ENCODE measurements at regions not wholly inside any gene's neighbourhood (a gene's known extent, or its start where the extent isn't known, plus 50 kb on each side); places are given as distances from the start of the nearest gene placed in this dataset.

DNA sequence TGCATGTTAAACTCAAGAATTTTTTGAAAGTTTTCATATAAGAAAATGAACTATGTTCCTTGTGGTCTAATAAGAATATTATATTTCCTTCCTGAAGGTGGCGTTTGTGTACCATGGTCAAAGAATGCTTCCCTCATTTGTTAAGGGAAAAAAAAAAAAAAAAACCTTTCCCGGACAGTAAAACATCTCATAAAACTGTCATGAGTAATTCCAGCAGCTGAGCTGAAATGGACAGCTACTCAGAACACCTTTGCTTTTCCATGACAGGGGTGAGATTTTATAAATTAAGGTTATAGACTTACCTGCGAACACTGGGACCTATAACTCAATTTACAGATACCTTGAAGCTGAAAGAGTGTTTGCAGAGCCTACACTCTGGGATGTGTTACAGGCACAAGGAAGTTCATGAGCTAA, 113.2 kb upstream of the RANBP3L start:
- no TSS peak for BruUV-seq (replicated peaks)
- intact Hi-C loops (cut with micrococcal nuclease; ENCODE audit: unreplicated experiment) = loop anchor here (1.0 to 5.0 kb wide), 4 partner anchors 42 to 278 kb away; partner anchors contain the start of gene SLC1A3
- peak; percentile 9 for DNase-seq
- CTCF ChIA-PET = interaction anchor here (0.6 to 1.5 kb wide), 9 partner anchors 11 to 281 kb away, joined by 3 to 8 read pairs (median 4); no protein-coding TSS in a partner anchor
- TF ChIP-seq, protein P1, sequence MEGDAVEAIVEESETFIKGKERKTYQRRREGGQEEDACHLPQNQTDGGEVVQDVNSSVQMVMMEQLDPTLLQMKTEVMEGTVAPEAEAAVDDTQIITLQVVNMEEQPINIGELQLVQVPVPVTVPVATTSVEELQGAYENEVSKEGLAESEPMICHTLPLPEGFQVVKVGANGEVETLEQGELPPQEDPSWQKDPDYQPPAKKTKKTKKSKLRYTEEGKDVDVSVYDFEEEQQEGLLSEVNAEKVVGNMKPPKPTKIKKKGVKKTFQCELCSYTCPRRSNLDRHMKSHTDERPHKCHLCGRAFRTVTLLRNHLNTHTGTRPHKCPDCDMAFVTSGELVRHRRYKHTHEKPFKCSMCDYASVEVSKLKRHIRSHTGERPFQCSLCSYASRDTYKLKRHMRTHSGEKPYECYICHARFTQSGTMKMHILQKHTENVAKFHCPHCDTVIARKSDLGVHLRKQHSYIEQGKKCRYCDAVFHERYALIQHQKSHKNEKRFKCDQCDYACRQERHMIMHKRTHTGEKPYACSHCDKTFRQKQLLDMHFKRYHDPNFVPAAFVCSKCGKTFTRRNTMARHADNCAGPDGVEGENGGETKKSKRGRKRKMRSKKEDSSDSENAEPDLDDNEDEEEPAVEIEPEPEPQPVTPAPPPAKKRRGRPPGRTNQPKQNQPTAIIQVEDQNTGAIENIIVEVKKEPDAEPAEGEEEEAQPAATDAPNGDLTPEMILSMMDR (IDR thresholded peaks at IDR 0.05; ENCODE audit: unreplicated experiment) = no peak
- peaks cover 21% of the 10 kb centered on the region for H3K27me3 Mint-ChIP-seq (ENCODE audit: unreplicated experiment)
- no peak overlapping the region for H3K27ac Mint-ChIP-seq (ENCODE audit: unreplicated experiment)
- H3K9me3 Mint-ChIP-seq (ENCODE audit: low read depth, unreplicated experiment) = no peaks in the 10 kb centered on the region
- no peak overlapping the region for H3K4me3 Mint-ChIP-seq (ENCODE audit: low read depth, unreplicated experiment)
- no peaks in the 10 kb centered on the region for H3K36me3 Mint-ChIP-seq (ENCODE audit: insufficient read depth, unreplicated experiment)
- H3K4me1 Mint-ChIP-seq (ENCODE audit: low read depth, unreplicated experiment) = peaks cover 8% of the 10 kb centered on the region

DNA sequence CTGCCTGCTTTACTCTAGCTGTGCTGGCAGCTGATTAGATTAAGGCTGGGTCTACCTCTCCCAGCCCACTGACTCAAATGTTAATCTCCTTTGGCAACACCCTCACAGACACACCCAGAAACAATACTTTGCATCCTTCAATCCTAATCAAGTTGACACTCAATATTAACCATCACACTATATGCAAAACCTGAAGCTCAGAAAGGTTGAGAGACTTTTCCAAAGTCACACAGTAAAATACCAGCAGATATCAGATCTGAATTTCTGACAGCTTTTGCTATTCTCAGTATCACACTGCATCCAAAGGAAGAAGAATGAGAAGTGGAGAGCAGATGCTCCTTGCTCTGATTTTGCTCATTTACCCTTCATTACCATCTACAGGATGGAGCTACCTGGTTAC, 114.9 kb upstream of the RANBP3L start:
- H3K27ac Mint-ChIP-seq (ENCODE audit: unreplicated experiment) = no peak overlapping the region
- TF ChIP-seq, protein P1 (IDR thresholded peaks at IDR 0.05; ENCODE audit: unreplicated experiment) = no peak
- intact Hi-C loops (cut with micrococcal nuclease; ENCODE audit: unreplicated experiment) = loop anchor here (5.0 kb wide), 1 partner anchor 41 kb away; no protein-coding TSS in a partner anchor
- H3K4me1 Mint-ChIP-seq (ENCODE audit: low read depth, unreplicated experiment) = peaks cover 8% of the 10 kb centered on the region
- no TSS peak for BruUV-seq (replicated peaks)
- no peaks in the 10 kb centered on the region for H3K36me3 Mint-ChIP-seq (ENCODE audit: insufficient read depth, unreplicated experiment)
- CTCF ChIA-PET = no interaction called here
- H3K9me3 Mint-ChIP-seq (ENCODE audit: low read depth, unreplicated experiment) = no peaks in the 10 kb centered on the region
- H3K27me3 Mint-ChIP-seq (ENCODE audit: unreplicated experiment) = peaks cover 17% of the 10 kb centered on the region
- no peak for DNase-seq
- H3K4me3 Mint-ChIP-seq (ENCODE audit: low read depth, unreplicated experiment) = no peak overlapping the region

DNA sequence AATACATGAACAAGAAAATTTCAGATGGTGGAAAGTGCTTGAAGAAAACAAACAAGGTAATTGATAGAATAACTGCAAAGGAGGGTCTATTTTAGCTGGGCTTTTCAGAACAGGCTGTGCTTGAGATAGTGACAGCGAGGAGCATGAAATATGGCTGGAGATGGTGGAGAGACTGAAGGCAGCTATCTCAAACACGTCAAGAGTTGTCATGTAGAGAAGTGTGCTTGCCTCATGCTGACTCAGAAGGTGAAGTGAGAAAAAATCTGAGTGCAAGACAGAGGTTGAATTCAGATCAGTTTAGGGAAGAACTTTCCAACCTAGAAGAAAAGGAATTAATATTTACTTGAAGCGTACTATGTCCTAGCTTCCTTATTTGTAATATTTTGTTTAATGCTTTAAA, 115.5 kb upstream of the RANBP3L start:
- Mint-ChIP-seq H3K27me3 (ENCODE audit: unreplicated experiment) (peaks cover 16% of the 10 kb centered on the region), H3K27ac (ENCODE audit: unreplicated experiment) (no peak overlapping the region), H3K4me3 (ENCODE audit: low read depth, unreplicated experiment) (no peak overlapping the region), H3K9me3 (ENCODE audit: low read depth, unreplicated experiment) (no peaks in the 10 kb centered on the region), H3K36me3 (ENCODE audit: insufficient read depth, unreplicated experiment) (no peaks in the 10 kb centered on the region), H3K4me1 (ENCODE audit: low read depth, unreplicated experiment) (peaks cover 8% of the 10 kb centered on the region)
- TF ChIP-seq, protein P1 (IDR thresholded peaks at IDR 0.05; ENCODE audit: unreplicated experiment) = no peak
- BruUV-seq (replicated peaks) = no TSS peak
- DNase-seq = no peak
- CTCF ChIA-PET = interaction anchor here (1.0 to 1.6 kb wide), 4 partner anchors 27 to 276 kb away, joined by 3 to 6 read pairs (median 4); no protein-coding TSS in a partner anchor
- intact Hi-C loops (cut with micrococcal nuclease; ENCODE audit: unreplicated experiment) = loop anchor here (5.0 kb wide), 1 partner anchor 40 kb away; no protein-coding TSS in a partner anchor

DNA sequence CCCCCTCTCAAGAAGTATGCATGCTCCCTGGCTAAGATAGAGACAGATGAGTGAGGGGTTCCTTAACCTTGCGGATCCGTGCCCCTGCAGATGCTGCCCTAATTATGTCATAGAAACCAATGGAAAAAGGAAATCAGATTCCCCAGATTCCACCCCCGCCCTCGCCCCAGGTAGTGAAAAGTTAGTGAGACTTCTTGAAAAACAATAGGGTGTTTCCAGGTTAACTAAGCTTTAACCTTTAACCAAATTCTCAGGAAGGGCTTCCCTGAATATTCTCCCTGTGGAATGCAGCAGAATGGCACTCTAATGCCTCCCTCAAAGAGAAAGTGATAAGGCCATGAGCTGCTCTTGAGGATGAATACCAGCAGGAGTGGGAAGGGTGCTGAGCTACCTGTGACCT, 116.0 kb upstream of the RANBP3L start:
- no peak overlapping the region for H3K4me3 Mint-ChIP-seq (ENCODE audit: low read depth, unreplicated experiment)
- peaks cover 8% of the 10 kb centered on the region for H3K4me1 Mint-ChIP-seq (ENCODE audit: low read depth, unreplicated experiment)
- no peaks in the 10 kb centered on the region for H3K9me3 Mint-ChIP-seq (ENCODE audit: low read depth, unreplicated experiment)
- CTCF ChIA-PET = interaction anchor here (0.6 to 1.6 kb wide), 7 partner anchors 10 to 275 kb away, joined by 3 to 6 read pairs (median 4); no protein-coding TSS in a partner anchor
- peaks cover 12% of the 10 kb centered on the region for H3K27me3 Mint-ChIP-seq (ENCODE audit: unreplicated experiment)
- H3K36me3 Mint-ChIP-seq (ENCODE audit: insufficient read depth, unreplicated experiment) = no peaks in the 10 kb centered on the region
- H3K27ac Mint-ChIP-seq (ENCODE audit: unreplicated experiment) = no peak overlapping the region
- DNase-seq = no peak
- no TSS peak for BruUV-seq (replicated peaks)
- intact Hi-C loops (cut with micrococcal nuclease; ENCODE audit: unreplicated experiment) = loop anchor here (5.0 kb wide), 1 partner anchor 40 kb away; no protein-coding TSS in a partner anchor
- TF ChIP-seq, protein P1 (IDR thresholded peaks at IDR 0.05; ENCODE audit: unreplicated experiment) = no peak
